DND-41 (cell line): ENCODE measurements at regions not wholly inside any gene's neighbourhood (a gene's known extent, or its start where the extent isn't known, plus 50 kb on each side); places are given as distances from the start of the nearest gene placed in this dataset.

Source experiments
- ATAC-seq: fragments of 200-7000 bp; cut with Tn5 transposase; 3 replicates; pipeline ENCODE4 v1.9.1; 2021; ENCODE audit warnings: low read depth; ENCODE audit not compliant: insufficient read depth
- DNase-seq: peaks from one replicate; pipeline ENCODE4 v3.0.0-alpha.2; 2020
- H2AFZ ChIP-seq: 2 replicates; pipeline ENCODE4 v1.6.0; 2012; ENCODE audit warnings: low read depth, low read length
- H3K27ac ChIP-seq: 2 replicates; pipeline ENCODE4 v1.5.1; 2012; ENCODE audit warnings: low read length, inconsistent platforms
- H3K27me3 ChIP-seq: fragments of 200-600 bp; sonication (generic); 2 replicates; pipeline ENCODE4 v1.6.0; 2012; ENCODE audit warnings: low read length, mild to moderate bottlenecking, inconsistent platforms; ENCODE audit not compliant: insufficient read depth, poor library complexity
- H3K36me3 ChIP-seq: 2 replicates; pipeline ENCODE4 v1.5.1; 2012; ENCODE audit warnings: low read length, inconsistent platforms; ENCODE audit not compliant: insufficient read depth
- H3K4me1 ChIP-seq: 2 replicates; pipeline ENCODE4 v1.5.1; 2012; ENCODE audit warnings: mild to moderate bottlenecking, low read length; ENCODE audit not compliant: insufficient read depth
- H3K4me2 ChIP-seq: 2 replicates; pipeline ENCODE4 v1.6.0; 2012; ENCODE audit warnings: mild to moderate bottlenecking, moderate library complexity, low read length, inconsistent platforms; ENCODE audit not compliant: insufficient read depth
- H3K4me3 ChIP-seq, 2 experiments: fragments of 200-600 bp in 1 of 2; shearing (Covaris generic) in 1 of 2; 2 replicates each; pipeline ENCODE4 v1.5.1; 2012 to 2016; ENCODE audit warnings: inconsistent platforms in 2 of 2, low read length in 2 of 2, mild to moderate bottlenecking in 2 of 2, low read depth in 1 of 2, moderate library complexity in 1 of 2
- H3K79me2 ChIP-seq: 2 replicates; pipeline ENCODE4 v1.6.0; 2012; ENCODE audit warnings: low read length, inconsistent platforms; ENCODE audit not compliant: insufficient read depth
- H3K9ac ChIP-seq: 2 replicates; pipeline ENCODE4 v1.6.0; 2012; ENCODE audit warnings: low read depth, mild to moderate bottlenecking, inconsistent platforms, low read length, moderate library complexity
- H3K9me3 ChIP-seq: 2 replicates; pipeline ENCODE4 v1.5.1; 2012; ENCODE audit warnings: low read length, moderate library complexity, mild to moderate bottlenecking, inconsistent platforms; ENCODE audit not compliant: insufficient read depth, severe bottlenecking
- H4K20me1 ChIP-seq: 2 replicates; pipeline ENCODE4 v1.6.0; 2012; ENCODE audit warnings: low read length; ENCODE audit not compliant: insufficient read depth
- EZH2 ChIP-seq: IDR thresholded peaks from 3 replicates; pipeline ENCODE4 v1.6.1; 2012; ENCODE audit warnings: borderline replicate concordance, low read depth, mild to moderate bottlenecking, moderate library complexity, low read length, inconsistent platforms; ENCODE audit not compliant: severe bottlenecking
- TF ChIP-seq, protein P1 (sequence below): IDR thresholded peaks from 2 replicates; pipeline ENCODE4 v1.5.1; 2012; ENCODE audit warnings: borderline replicate concordance, low read length, moderate library complexity, mild to moderate bottlenecking; ENCODE audit not compliant: poor library complexity, severe bottlenecking; ENCODE audit errors: extremely low read depth

DNA sequence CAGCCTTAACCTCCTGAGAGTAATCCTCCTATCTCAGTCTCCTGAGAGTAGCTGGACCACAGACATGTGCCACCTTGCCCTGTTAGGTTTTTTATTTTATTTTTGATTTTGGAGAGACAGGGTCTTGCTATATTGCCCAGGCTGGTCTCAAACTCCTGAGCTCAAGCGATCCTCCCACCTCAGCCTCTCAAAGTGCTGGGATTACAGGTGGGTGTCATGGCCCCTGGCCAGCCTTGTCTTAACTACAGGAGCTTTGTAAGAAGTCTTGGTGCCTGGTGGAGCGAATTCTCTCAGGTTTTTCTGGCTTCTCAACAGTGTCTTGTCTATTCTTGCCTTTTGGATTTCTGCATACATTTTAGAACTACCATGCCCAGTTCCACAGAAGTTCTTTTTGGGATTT is 546.4 kb downstream of the TBC1D22A start:
- Histone ChIP-seq H2AFZ (no peak overlapping the region), H3K36me3 (no peaks in the 10 kb centered on the region), H3K79me2 (no peaks in the 10 kb centered on the region), H3K27ac (no peak overlapping the region), H4K20me1 (no peaks in the 10 kb centered on the region), H3K4me2 (no peak overlapping the region), H3K4me3 (no peak overlapping the region), H3K9ac (no peak overlapping the region), H3K27me3 (peaks cover 7% of the 10 kb centered on the region), H3K9me3 (no peaks in the 10 kb centered on the region), H3K4me1 (no peaks in the 10 kb centered on the region)
- TF ChIP-seq, protein P1, sequence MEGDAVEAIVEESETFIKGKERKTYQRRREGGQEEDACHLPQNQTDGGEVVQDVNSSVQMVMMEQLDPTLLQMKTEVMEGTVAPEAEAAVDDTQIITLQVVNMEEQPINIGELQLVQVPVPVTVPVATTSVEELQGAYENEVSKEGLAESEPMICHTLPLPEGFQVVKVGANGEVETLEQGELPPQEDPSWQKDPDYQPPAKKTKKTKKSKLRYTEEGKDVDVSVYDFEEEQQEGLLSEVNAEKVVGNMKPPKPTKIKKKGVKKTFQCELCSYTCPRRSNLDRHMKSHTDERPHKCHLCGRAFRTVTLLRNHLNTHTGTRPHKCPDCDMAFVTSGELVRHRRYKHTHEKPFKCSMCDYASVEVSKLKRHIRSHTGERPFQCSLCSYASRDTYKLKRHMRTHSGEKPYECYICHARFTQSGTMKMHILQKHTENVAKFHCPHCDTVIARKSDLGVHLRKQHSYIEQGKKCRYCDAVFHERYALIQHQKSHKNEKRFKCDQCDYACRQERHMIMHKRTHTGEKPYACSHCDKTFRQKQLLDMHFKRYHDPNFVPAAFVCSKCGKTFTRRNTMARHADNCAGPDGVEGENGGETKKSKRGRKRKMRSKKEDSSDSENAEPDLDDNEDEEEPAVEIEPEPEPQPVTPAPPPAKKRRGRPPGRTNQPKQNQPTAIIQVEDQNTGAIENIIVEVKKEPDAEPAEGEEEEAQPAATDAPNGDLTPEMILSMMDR: no peak
- TF ChIP-seq EZH2: no peak
- ATAC-seq (no peak), DNase-seq (no peak)

DNA sequence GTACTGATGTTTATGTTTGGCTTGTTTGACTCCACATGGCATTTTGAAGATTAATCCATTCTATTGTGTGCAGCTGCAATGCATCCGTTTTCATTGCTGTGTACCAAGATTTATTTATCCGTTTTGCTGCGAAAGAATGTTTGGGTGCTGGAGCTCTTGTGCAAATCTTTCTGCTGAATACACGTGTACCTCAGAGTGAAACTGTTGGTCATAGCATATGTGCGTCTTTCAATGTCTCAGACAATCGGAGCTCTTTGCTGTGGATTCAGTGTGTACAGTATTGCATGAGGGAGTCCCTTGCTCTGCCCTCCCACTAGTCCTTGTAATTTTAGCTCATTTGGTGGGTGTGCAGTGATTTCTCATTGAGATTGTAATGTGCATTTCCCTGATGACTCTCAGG is 545.4 kb downstream of the TBC1D22A start:
- Histone ChIP-seq H3K36me3 (no peaks in the 10 kb centered on the region), H3K9ac (no peak overlapping the region), H4K20me1 (no peaks in the 10 kb centered on the region), H3K79me2 (no peaks in the 10 kb centered on the region), H3K4me2 (no peak overlapping the region), H3K27ac (no peak overlapping the region), H3K9me3 (no peaks in the 10 kb centered on the region), H3K4me1 (no peaks in the 10 kb centered on the region), H3K4me3 (no peak overlapping the region), H3K27me3 (peaks cover 7% of the 10 kb centered on the region), H2AFZ (no peak overlapping the region)
- TF ChIP-seq EZH2: no peak
- TF ChIP-seq, protein P1: no peak
- DNase-seq: no peak
- no peak for ATAC-seq

DNA sequence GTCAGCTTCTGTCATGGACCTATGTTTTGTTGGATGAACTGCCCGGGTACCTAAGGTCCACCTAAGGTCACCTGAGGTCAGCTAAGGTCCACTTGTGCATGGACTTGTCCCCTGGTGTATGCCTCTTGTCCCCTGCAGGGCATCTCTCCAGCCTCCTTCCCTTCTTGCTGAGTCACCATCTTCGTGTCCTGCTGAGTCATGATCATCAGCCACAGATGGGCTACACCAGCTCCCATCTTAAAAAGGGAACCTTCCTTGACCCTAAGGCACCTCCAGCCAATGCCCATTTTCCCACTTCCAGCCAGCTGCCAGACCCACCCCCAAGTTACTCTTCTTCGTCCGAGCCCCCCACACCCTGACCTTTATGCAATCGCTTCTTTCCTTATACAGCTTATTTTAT is 544.9 kb downstream of the TBC1D22A start:
- Histone ChIP-seq H3K4me2 (no peak overlapping the region), H2AFZ (no peak overlapping the region), H3K9ac (no peak overlapping the region), H3K27ac (no peak overlapping the region), H4K20me1 (no peaks in the 10 kb centered on the region), H3K9me3 (no peaks in the 10 kb centered on the region), H3K79me2 (no peaks in the 10 kb centered on the region), H3K27me3 (peaks cover 7% of the 10 kb centered on the region), H3K4me1 (no peaks in the 10 kb centered on the region), H3K4me3 (no peak overlapping the region), H3K36me3 (no peaks in the 10 kb centered on the region)
- DNase-seq (no peak), ATAC-seq (no peak)
- no peak for TF ChIP-seq EZH2
- TF ChIP-seq, protein P1: no peak

DNA sequence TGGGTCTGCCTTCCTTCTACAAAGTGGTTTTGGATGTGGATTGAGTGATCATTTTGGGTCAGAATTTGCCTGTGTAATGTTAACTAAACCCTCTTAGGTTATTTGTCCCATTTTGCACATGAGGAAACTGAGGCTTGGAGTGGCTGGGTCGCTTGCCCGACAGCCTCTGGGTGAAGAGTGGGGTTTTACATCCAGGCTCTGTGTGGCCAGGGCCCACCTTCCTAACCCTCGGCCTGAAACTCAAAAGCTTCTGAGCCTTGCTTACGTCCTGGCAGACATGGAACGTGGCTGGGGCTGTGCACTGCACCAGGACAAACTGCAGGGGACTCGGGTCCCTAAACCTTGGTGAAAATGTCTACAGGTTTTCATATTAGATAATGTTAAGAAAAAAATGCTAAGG is 542.4 kb downstream of the TBC1D22A start:
- Histone ChIP-seq H3K27me3 (peaks cover 7% of the 10 kb centered on the region), H3K27ac (no peak overlapping the region), H3K4me2 (no peak overlapping the region), H3K4me1 (no peaks in the 10 kb centered on the region), H3K9me3 (no peaks in the 10 kb centered on the region), H4K20me1 (no peaks in the 10 kb centered on the region), H3K79me2 (no peaks in the 10 kb centered on the region), H3K36me3 (no peaks in the 10 kb centered on the region), H3K4me3 (no peak overlapping the region), H3K9ac (no peak overlapping the region), H2AFZ (no peak overlapping the region)
- ATAC-seq: no peak
- TF ChIP-seq, protein P1: no peak
- no peak for TF ChIP-seq EZH2
- DNase-seq: no peak
